PFSK-1 (cell line): ENCODE measurements at regions not wholly inside any gene's neighbourhood (a gene's known extent, or its start where the extent isn't known, plus 50 kb on each side); places are given as distances from the start of the nearest gene placed in this dataset.

Source experiments
- FOXP2 ChIP-seq: optimal IDR thresholded peaks from 2 replicates; pipeline ENCODE3; 2011; ENCODE audit warnings: borderline replicate concordance, control low read depth, inconsistent platforms; ENCODE audit not compliant: insufficient read depth; ENCODE audit errors: extremely low read length, extremely low read depth
- POLR2AphosphoS5 ChIP-seq: IDR thresholded peaks from 2 replicates; pipeline ENCODE4 v1.6.1; 2012; ENCODE audit warnings: low read depth, mild to moderate bottlenecking, control low read depth, low read length, moderate library complexity
- SIN3A ChIP-seq: IDR thresholded peaks from 2 replicates; pipeline ENCODE4 v1.6.1; 2012; ENCODE audit warnings: mild to moderate bottlenecking, low read length, moderate library complexity, borderline replicate concordance; ENCODE audit not compliant: insufficient read depth
- TAF1 ChIP-seq: IDR thresholded peaks from 2 replicates; pipeline ENCODE4 v1.6.1; 2012; ENCODE audit warnings: low read length, control low read depth, borderline replicate concordance; ENCODE audit not compliant: insufficient read depth
- TF ChIP-seq, protein P1 (sequence below), 2 experiments: IDR thresholded peaks; 2 replicates each; pipeline versions ENCODE4 v1.6.1 to v1.8.0; 2011 to 2012; ENCODE audit warnings: low read depth in 2 of 2, low read length in 2 of 2, control low read depth in 1 of 2, inconsistent platforms in 1 of 2, mild to moderate bottlenecking in 1 of 2, moderate library complexity in 1 of 2; ENCODE audit not compliant: insufficient read depth in 1 of 2

DNA sequence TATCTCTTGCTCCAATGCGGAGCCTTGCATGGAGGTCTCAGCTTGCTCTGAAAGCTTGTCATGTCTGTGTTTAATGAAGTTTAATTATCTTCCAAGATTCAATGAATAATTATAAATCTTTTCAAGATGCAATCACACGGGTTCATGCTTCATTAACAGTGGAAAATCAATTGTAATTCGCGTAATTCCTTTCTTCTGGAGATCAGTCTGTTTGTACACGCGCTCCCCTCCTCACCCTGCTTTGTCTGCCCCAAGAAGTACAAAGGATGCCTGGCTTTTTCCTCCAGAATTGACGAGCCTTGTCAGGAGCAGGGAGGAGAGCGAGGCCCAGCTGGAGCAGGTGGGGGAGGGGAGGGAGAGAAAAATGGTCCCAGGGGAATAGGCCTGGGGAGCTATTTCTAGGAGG lies 65.0 kb upstream of the DISP3 start:
- TF ChIP-seq, protein P1, sequence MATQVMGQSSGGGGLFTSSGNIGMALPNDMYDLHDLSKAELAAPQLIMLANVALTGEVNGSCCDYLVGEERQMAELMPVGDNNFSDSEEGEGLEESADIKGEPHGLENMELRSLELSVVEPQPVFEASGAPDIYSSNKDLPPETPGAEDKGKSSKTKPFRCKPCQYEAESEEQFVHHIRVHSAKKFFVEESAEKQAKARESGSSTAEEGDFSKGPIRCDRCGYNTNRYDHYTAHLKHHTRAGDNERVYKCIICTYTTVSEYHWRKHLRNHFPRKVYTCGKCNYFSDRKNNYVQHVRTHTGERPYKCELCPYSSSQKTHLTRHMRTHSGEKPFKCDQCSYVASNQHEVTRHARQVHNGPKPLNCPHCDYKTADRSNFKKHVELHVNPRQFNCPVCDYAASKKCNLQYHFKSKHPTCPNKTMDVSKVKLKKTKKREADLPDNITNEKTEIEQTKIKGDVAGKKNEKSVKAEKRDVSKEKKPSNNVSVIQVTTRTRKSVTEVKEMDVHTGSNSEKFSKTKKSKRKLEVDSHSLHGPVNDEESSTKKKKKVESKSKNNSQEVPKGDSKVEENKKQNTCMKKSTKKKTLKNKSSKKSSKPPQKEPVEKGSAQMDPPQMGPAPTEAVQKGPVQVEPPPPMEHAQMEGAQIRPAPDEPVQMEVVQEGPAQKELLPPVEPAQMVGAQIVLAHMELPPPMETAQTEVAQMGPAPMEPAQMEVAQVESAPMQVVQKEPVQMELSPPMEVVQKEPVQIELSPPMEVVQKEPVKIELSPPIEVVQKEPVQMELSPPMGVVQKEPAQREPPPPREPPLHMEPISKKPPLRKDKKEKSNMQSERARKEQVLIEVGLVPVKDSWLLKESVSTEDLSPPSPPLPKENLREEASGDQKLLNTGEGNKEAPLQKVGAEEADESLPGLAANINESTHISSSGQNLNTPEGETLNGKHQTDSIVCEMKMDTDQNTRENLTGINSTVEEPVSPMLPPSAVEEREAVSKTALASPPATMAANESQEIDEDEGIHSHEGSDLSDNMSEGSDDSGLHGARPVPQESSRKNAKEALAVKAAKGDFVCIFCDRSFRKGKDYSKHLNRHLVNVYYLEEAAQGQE (IDR thresholded peaks at IDR 0.05; ENCODE audit: insufficient read depth in 1 of 2, low read depth in 2 of 2, low read length in 2 of 2) = no peak
- TF ChIP-seq SIN3A (no peak), POLR2AphosphoS5 (no peak), TAF1 (no peak), FOXP2 (no peak)
